Activated CD8-positive, alpha-beta memory T cell treated with anti-CD3 and anti-CD28 coated beads, Interleukin-2, amount 10 ng/mL, durations not matched to agents 7 days and 5 days (primary cell): ENCODE measurements at regions not wholly inside any gene's neighbourhood (a gene's known extent, or its start where the extent isn't known, plus 50 kb on each side); places are given as distances from the start of the nearest gene placed in this dataset.

Source experiments
- ATAC-seq: fragments of 150-1000 bp; cut with Tn5 transposase; one replicate; pipeline ENCODE4 v1.10.0; 2021; ENCODE audit warnings: moderate library complexity
- CTCF ChIA-PET: fragments of 350-600 bp; sonication (Branson Sonifier 250); formaldehyde crosslinking; loops from one replicate; lab custom pipeline; 2021; ENCODE audit warnings: antibody characterized with exemption; lab: Charles Lee
- DNase-seq: peaks from one replicate; pipeline ENCODE4 v3.0.0-alpha.2; 2020
- H3K27ac Mint-ChIP-seq: one replicate; pipeline ENCODE4 v1.8.0; 2021; ENCODE audit warnings: mild to moderate bottlenecking, mixed read lengths
- H3K27me3 Mint-ChIP-seq: one replicate; pipeline ENCODE4 v1.8.0; 2021; ENCODE audit warnings: mixed read lengths
- H3K36me3 Mint-ChIP-seq: one replicate; pipeline ENCODE4 v1.8.0; 2021; ENCODE audit warnings: mild to moderate bottlenecking, mixed read lengths
- H3K4me1 Mint-ChIP-seq: one replicate; pipeline ENCODE4 v1.8.0; 2021; ENCODE audit warnings: mixed read lengths
- H3K4me3 Mint-ChIP-seq: one replicate; pipeline ENCODE4 v1.8.0; 2021; ENCODE audit warnings: mild to moderate bottlenecking, moderate library complexity, mixed read lengths
- H3K9me3 Mint-ChIP-seq: one replicate; pipeline ENCODE4 v1.8.0; 2022; ENCODE audit warnings: low read depth, mixed read lengths

DNA sequence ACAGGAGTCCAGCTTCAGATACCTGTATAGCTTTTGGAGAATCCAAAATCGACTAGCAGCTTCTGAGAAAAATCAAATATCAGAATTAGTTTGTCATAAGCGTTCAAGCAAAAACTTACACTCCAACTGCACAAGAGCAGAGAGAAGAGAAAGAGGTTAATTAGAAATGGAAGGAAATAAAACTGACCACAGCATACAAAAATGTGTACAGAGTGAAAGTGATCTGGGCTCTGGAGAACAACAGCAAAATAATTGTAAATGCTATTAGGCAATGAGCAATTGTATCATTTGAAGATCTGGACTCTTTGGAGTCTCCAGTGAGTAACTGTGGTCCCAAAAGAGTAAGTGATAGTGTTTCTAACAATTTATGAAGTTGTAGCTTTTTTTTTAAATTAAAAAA, 867.3 kb downstream of the TRIB2 start:
- Mint-ChIP-seq H3K4me1 (no peaks in the 10 kb centered on the region), H3K27ac (no peak overlapping the region), H3K4me3 (no peak overlapping the region), H3K9me3 (peaks cover 4% of the 10 kb centered on the region), H3K36me3 (no peaks in the 10 kb centered on the region), H3K27me3 (no peaks in the 10 kb centered on the region)
- CTCF ChIA-PET = no interaction called here
- ATAC-seq (no peak), DNase-seq (no peak)

DNA sequence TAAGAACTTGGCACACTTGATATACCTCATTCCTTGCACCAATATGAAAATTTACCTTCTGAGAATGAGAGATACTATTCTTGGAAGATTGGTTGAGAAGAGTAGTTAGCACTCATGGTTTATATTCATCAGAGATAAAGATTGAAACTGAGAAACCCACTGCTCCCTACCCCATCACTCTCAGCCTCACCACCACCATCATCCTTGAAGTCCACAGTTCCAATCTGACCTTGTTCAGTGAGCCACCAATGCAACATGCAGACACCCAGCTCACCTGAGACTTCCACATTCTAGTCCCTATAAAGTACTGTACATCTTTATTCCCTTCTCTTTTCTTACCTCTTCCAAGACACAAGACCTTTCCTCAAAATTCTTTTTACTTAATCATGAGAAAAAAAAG, 869.0 kb downstream of the TRIB2 start:
- CTCF ChIA-PET = no interaction called here
- Mint-ChIP-seq H3K9me3 (peaks cover 4% of the 10 kb centered on the region), H3K4me3 (no peak overlapping the region), H3K4me1 (no peaks in the 10 kb centered on the region), H3K27me3 (no peaks in the 10 kb centered on the region), H3K36me3 (no peaks in the 10 kb centered on the region), H3K27ac (no peak overlapping the region)
- no peak for DNase-seq
- ATAC-seq = no peak

DNA sequence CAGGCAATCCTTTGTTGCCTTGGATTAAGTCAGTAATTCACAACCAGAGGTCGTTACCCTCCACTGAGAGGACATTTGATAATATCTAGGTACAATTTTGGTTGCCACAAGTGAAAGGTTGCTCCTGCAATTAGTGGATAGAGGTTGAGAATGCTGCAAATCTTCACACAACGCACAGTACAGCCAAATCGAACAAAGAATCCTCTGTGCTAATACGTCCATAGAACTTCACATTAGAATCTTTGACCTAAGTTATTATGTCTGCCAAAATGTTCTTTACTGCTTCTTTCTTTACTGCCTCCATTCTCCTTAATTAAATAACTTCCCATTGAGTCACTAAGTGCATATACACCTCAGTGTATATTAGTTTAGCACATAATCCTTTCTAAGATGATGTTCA, 879.5 kb downstream of the TRIB2 start:
- no peak overlapping the region for H3K4me3 Mint-ChIP-seq
- CTCF ChIA-PET = no interaction called here
- H3K36me3 Mint-ChIP-seq = no peaks in the 10 kb centered on the region
- no peaks in the 10 kb centered on the region for H3K4me1 Mint-ChIP-seq
- H3K27me3 Mint-ChIP-seq = no peaks in the 10 kb centered on the region
- peaks cover 9% of the 10 kb centered on the region for H3K9me3 Mint-ChIP-seq
- no peak overlapping the region for H3K27ac Mint-ChIP-seq
- DNase-seq (no peak), ATAC-seq (no peak)

DNA sequence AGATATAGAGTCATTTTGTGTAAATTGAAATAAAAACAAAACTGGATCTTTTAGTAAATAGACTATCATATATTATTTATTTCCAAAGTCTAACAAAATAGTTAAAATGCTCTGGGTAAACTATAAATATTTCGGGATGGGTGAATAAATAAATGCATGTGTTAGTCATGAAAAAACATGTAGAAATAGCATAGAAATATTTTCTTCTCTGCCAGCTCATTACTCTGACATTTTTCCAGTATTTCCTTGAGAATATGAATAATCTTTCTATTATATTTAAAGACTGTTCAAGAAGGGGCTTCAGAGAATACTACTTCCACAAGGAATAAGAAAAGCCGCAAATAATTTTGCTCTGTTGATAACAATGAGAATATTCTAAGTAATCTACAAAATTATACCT, 880.4 kb downstream of the TRIB2 start:
- H3K4me3 Mint-ChIP-seq = no peak overlapping the region
- DNase-seq = no peak
- H3K27me3 Mint-ChIP-seq = no peaks in the 10 kb centered on the region
- no peak for ATAC-seq
- H3K9me3 Mint-ChIP-seq = peaks cover 7% of the 10 kb centered on the region
- no peak overlapping the region for H3K27ac Mint-ChIP-seq
- CTCF ChIA-PET = no interaction called here
- no peaks in the 10 kb centered on the region for H3K4me1 Mint-ChIP-seq
- H3K36me3 Mint-ChIP-seq = no peaks in the 10 kb centered on the region

DNA sequence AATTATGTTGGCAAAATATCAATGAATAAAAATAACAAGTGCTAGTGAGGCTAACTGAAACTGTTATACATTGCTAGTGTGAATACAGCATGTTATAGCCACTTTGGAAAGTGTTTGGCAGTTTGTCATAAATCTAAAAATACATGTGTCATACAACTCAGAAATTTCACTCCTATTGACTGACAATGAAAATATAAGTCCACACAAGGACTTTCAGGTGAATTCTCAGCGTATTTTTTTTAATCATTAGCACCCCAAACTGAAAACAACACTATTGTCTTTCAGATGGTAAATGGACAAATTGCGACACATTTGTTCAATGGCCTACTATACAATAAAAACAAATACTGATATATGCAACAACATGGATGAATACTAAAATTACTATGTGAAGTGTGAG, 884.8 kb downstream of the TRIB2 start:
- DNase-seq = no peak

DNA sequence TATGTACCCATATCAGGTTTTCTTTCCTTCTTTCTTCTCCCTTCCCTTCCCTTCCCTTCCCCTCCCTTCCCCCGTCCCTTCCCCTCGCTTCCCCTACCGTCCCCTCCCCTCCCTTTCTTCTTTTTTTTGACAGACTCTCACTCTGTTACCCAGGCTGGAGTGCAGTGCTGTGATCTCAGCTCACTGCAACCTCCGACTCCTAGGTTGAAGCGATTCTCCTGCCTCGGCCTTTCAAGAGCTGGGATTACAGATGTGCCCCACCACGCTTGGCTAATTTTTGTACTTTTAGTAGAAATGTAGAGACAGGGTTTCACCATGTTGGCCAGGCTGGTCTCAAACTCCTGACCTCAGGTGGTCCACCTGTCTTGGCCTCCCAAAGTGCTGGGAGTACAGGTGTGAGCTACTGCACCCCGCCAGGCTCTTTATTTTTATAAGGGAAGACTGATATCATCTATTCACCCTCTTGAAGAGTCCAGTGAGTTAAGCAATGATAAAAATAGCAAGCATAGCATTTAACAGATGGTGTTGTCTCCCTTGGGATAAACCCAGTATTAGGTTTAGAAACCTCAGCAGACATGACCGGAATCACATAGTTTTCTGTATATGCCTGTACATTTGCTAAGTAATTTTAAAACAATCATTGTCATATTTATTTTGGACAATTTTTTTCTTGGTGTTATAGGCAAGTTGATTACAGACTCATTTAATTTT, 888.4 kb downstream of the TRIB2 start:
- CTCF ChIA-PET = no interaction called here
- no peak for ATAC-seq
- DNase-seq = no peak
- Mint-ChIP-seq H3K4me1 (no peaks in the 10 kb centered on the region), H3K36me3 (no peaks in the 10 kb centered on the region), H3K9me3 (peaks cover 5% of the 10 kb centered on the region), H3K27me3 (no peaks in the 10 kb centered on the region), H3K27ac (no peak overlapping the region), H3K4me3 (no peak overlapping the region)

More for the DNA sequence above, 884.8 kb downstream of the TRIB2 start:
- H3K9me3 Mint-ChIP-seq = no peaks in the 10 kb centered on the region
- no peaks in the 10 kb centered on the region for H3K27me3 Mint-ChIP-seq
- no peaks in the 10 kb centered on the region for H3K36me3 Mint-ChIP-seq
- ATAC-seq = no peak
- H3K4me3 Mint-ChIP-seq = no peak overlapping the region
- H3K4me1 Mint-ChIP-seq = no peaks in the 10 kb centered on the region
- CTCF ChIA-PET = no interaction called here
- H3K27ac Mint-ChIP-seq = no peak overlapping the region

DNA sequence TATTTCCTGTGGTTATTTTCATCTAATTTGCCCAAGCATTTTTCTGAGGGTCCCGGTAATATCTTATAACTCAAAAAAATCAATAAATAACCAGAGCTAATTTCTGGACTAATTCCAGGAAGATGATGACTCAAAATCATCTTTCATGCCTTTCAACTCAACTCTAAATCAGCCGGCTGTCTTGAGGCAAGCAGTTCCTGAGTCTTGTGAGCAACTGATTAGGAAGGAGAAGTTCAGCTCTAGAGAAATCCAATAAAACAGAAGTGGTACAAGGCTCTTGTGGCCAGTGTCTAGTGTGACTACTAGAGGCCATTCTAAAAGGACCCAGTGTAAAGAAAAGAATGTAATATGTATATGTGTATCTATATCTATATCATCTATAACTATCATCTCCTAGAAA, 890.4 kb downstream of the TRIB2 start:
- H3K27me3 Mint-ChIP-seq = no peaks in the 10 kb centered on the region
- ATAC-seq = no peak
- H3K27ac Mint-ChIP-seq = no peak overlapping the region
- no peak for DNase-seq
- no peaks in the 10 kb centered on the region for H3K4me1 Mint-ChIP-seq
- H3K36me3 Mint-ChIP-seq = no peaks in the 10 kb centered on the region
- H3K9me3 Mint-ChIP-seq = peaks cover 7% of the 10 kb centered on the region
- CTCF ChIA-PET = no interaction called here
- no peak overlapping the region for H3K4me3 Mint-ChIP-seq

DNA sequence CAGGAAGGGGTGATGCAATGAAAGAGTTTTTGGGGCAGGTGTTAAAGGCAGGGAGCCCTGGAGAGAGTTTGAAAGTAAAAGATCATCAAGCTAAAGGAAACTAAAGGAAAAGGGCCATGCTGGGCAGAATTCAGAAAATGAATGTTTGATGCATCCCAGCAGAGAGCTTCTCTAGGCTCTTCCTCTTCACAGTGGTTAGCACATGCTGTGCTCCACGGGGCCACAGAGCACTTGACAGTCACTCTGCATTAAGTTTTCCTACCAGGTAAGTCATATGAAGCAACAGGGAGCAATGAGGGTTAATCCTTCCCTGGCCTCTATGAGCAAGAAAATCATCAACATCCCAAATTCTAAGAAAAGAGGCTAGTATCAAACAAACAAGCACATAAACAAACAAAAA, 895.2 kb downstream of the TRIB2 start:
- no peaks in the 10 kb centered on the region for H3K36me3 Mint-ChIP-seq
- peaks cover 7% of the 10 kb centered on the region for H3K9me3 Mint-ChIP-seq
- H3K4me3 Mint-ChIP-seq = no peak overlapping the region
- H3K27me3 Mint-ChIP-seq = no peaks in the 10 kb centered on the region
- DNase-seq (no peak), ATAC-seq (no peak)
- H3K4me1 Mint-ChIP-seq = no peaks in the 10 kb centered on the region
- H3K27ac Mint-ChIP-seq = no peak overlapping the region
- CTCF ChIA-PET = no interaction called here

DNA sequence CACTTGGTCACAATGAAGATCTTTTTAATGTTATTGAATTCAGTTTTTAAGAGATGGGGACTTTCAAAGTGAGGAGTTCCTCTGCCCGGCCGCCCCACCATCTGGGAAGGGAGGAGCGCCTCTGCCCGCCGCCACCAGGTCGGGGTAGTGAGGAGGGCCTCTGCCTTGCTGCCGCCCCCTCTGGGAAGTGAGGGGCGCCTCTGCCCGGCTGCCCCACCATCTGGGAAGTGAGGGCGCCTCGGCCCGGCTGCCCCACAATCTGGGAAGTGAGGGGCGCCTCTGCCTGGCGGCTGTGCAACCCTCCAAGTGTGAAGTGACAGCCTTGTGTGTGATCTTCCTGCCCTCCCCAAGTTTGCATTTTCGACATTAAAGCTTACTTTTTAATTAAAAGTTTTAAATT, 899.3 kb downstream of the TRIB2 start:
- H3K4me3 Mint-ChIP-seq = no peak overlapping the region
- CTCF ChIA-PET = no interaction called here
- ATAC-seq (no peak), DNase-seq (no peak)
- H3K9me3 Mint-ChIP-seq = peaks cover 5% of the 10 kb centered on the region
- no peaks in the 10 kb centered on the region for H3K4me1 Mint-ChIP-seq
- no peak overlapping the region for H3K27ac Mint-ChIP-seq
- no peaks in the 10 kb centered on the region for H3K27me3 Mint-ChIP-seq
- no peaks in the 10 kb centered on the region for H3K36me3 Mint-ChIP-seq

DNA sequence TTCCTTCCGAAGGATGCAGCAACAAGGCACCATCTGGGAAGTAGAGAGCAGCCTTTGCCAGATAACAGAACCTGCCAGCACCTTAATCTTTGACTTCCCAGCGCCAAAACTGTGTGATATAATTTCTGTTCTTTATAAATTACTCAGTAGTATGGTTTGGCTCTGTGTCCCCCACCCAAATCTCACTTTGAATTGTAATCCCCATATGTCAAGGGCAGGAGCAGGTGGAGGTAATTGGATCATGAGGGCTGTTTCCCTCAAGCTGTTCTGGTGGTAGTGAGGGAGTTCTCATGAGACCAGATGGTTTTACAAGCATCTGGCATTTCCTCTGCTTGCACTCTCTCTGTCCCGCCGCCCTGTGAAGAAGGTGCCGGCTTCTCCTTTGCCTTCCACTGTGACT, 899.9 kb downstream of the TRIB2 start:
- H3K27me3 Mint-ChIP-seq = no peaks in the 10 kb centered on the region
- peaks cover 5% of the 10 kb centered on the region for H3K9me3 Mint-ChIP-seq
- DNase-seq = no peak
- no peak overlapping the region for H3K27ac Mint-ChIP-seq
- H3K4me3 Mint-ChIP-seq = no peak overlapping the region
- no peaks in the 10 kb centered on the region for H3K4me1 Mint-ChIP-seq
- ATAC-seq = no peak
- CTCF ChIA-PET = no interaction called here
- H3K36me3 Mint-ChIP-seq = no peaks in the 10 kb centered on the region

DNA sequence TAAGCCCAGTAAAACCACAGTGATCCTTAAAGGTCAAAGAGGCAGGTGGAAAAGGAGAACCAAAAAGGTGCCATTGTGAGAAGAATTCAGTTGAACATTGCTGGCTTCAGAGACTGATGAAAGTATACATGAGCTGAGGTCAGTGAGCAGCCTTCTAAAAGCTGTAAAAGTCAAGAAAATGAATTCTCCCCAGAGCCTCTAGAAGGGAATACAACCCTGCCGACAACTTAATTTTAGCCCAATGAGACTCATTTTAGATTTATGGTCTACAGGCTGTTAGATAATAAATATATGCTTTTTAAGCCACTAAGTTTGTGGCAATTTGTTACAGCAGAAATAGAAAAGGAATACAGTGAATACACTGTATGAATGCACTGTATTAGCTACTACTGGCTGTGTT, 911.4 kb downstream of the TRIB2 start:
- CTCF ChIA-PET = no interaction called here
- H3K4me1 Mint-ChIP-seq = no peaks in the 10 kb centered on the region
- H3K9me3 Mint-ChIP-seq = peaks cover 6% of the 10 kb centered on the region

DNA sequence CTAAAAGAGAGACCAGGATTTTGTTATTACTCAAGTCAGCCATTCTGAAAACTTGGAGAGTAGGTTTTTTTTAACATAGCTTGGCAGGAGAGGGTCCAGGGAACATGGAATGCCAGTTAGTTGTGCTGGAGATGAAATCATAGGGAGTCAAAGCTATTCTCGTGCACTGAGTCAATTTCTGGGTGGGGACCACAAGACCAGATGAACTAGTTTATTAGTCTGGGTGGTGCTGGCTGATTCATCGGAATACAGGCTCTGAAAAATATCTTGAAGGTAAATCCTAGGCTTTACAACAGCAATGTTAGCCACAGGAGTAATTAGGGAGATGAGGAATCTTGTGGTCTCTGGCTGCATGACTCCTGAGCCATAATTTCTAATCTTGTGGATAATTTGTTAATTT, 921.4 kb downstream of the TRIB2 start:
- Mint-ChIP-seq H3K27ac (no peak overlapping the region), H3K9me3 (peaks cover 5% of the 10 kb centered on the region)

More for the DNA sequence above, 911.4 kb downstream of the TRIB2 start:
- Mint-ChIP-seq H3K36me3 (no peaks in the 10 kb centered on the region), H3K27ac (no peak overlapping the region), H3K4me3 (no peak overlapping the region), H3K27me3 (no peaks in the 10 kb centered on the region)
- ATAC-seq (no peak), DNase-seq (no peak)

DNA sequence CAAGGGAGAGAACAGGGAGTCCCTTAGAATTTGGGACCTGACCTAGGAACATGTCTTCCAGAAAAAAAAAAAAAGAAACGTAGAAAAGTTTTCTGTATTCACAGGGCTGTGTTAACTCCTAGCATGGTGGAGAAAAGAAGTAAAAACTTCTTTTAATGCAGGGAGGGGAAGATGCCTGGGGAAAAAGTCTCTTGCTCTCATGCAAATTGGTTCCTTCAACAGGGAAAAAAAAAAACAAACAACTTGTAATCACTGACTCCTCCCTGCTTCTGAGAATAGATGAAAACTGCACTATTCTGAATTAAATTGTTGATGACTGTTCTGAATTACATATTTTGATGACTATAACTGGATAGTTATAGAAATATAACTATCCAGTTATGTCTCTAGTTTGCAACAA, 933.2 kb downstream of the TRIB2 start:
- H3K4me1 Mint-ChIP-seq = no peaks in the 10 kb centered on the region
- no peaks in the 10 kb centered on the region for H3K36me3 Mint-ChIP-seq
- ATAC-seq (no peak), DNase-seq (no peak)
- no peak overlapping the region for H3K4me3 Mint-ChIP-seq
- no peaks in the 10 kb centered on the region for H3K27me3 Mint-ChIP-seq
- peaks cover 5% of the 10 kb centered on the region for H3K9me3 Mint-ChIP-seq
- no peak overlapping the region for H3K27ac Mint-ChIP-seq
- CTCF ChIA-PET = interaction anchor here (1.2 kb wide), 1 partner anchor 10 kb away, joined by 4 read pairs; no protein-coding TSS in a partner anchor

More for the DNA sequence above, 921.4 kb downstream of the TRIB2 start:
- no peaks in the 10 kb centered on the region for H3K27me3 Mint-ChIP-seq
- DNase-seq (no peak), ATAC-seq (no peak)
- H3K36me3 Mint-ChIP-seq = no peaks in the 10 kb centered on the region
- H3K4me3 Mint-ChIP-seq = no peak overlapping the region
- CTCF ChIA-PET = no interaction called here
- H3K4me1 Mint-ChIP-seq = no peaks in the 10 kb centered on the region

DNA sequence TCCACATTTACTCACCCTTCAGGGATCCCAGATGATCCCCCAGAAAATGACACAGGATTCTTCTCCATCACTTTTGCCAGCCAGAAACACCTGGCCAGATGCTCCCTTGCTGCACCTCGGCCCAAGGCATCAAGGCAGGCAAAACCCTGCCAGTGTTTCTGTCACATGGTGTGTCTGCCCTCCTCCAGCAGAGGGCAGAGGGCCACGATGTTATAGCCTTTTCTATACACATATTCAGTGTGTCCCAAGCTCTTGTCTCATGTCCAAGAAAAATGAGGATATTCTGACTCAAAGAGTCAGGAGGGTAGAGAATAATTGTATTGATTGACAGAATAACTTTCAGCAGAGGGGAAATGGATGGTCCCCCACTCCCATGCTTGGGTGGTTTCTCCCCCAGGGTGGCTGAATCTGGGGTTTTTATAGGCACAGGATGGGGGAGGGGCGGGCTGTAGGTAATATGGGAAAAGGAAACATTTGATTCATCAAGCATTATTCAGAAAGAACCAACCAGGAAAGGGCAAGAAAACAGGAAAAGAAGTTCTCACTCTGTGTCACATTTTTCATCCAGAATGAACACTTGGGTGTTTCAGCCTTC, 933.9 kb downstream of the TRIB2 start:
- Mint-ChIP-seq H3K27me3 (no peaks in the 10 kb centered on the region), H3K4me1 (no peaks in the 10 kb centered on the region), H3K4me3 (no peak overlapping the region), H3K9me3 (peaks cover 5% of the 10 kb centered on the region), H3K36me3 (no peaks in the 10 kb centered on the region), H3K27ac (no peak overlapping the region)
- CTCF ChIA-PET = interaction anchor here (1.2 kb wide), 1 partner anchor 10 kb away, joined by 4 read pairs; no protein-coding TSS in a partner anchor
- ATAC-seq = no peak
- DNase-seq = no peak
